HG02852 (cell line): ENCODE measurements at regions not wholly inside any gene's neighbourhood (a gene's known extent, or its start where the extent isn't known, plus 50 kb on each side); places are given as distances from the start of the nearest gene placed in this dataset.

Experiments
- ATAC-seq: cut with Tn5 transposase; IDR thresholded peaks from one replicate; pipeline ENCODE4 v1.9.1; 2021; ENCODE audit warnings: mild to moderate bottlenecking, moderate library complexity; ENCODE audit not compliant: unreplicated experiment

DNA sequence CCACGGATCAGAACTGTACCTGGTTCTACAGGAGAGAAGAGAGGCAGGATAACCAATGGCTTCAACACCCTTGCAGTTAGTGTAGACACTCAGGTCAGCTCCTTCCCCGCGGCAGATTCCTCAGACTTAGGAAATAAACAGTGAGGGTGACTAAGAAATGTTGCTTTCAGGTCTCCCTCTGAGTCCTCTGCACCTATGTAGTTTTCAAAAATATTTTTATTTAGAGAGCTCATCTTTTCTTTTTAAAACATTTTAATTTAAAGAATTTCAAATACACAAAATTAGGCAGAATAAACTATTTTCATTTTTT, 195.2 kb downstream of the KLF12 start:
- no peak for ATAC-seq

GRCh38 chr13:73938372-73939070, 195.7 kb downstream of the KLF12 start:
- ATAC-seq, result no peak

GRCh38 chr13:73937441-73937840, 196.8 kb downstream of the KLF12 start:
- no peak for ATAC-seq

DNA sequence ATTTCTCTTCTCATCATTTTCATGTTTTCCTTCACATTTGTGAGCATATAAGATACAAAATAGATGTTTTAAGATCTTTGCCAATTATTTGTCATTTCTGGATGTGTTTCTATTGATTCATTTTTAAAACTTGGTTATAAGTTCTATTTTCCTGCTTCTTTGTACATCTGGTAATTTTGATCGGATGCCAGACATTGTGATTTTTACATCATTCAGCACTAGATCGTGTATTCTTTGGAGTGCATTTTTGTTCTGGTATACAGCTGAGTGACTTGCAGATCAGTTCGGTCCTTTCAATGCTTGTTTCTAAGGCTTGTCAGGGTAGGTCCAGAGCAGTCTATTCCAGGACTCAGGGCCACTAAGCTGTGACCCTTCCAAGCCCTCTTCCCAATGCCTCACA, 198.2 kb downstream of the KLF12 start:
- no peak for ATAC-seq

DNA sequence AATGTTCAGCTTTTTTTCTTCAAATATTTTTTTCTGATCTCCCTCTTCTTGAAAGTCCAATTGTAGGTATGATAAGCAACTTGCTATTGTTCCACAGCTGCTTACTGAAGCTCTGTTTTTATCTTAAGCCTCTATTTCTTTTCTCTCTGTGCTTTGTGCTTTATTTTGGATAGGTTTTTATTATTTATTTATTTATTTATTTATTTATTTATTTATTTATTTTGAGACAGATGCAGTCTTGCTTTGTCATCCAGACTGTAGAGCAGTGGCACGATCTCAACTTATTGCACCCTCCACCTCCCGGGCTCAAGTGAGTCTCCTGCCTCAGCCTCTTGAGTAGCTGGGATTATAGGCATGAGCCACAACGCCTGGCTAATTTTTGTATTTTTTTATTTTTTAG, 199.4 kb downstream of the KLF12 start:
- ATAC-seq, result no peak

DNA sequence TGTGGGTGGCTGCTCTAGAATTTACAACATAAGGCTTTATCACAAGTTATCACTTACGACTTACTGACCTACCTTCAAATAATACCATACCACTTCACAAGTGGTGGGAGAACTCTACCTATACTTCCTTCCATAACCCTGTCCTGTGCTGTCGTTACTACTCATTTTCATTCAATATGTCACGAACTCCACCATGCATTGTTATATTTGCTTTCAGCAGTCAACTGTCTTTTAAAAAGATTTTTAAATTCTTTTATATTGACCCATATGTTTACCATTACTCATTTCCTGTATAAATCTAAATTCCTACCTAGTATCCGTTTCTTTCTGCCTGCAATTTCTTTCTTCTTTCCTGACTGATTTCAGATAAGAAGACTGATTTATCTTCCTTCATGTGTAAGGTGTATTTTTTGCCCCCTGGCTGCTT, 200.0 kb downstream of the KLF12 start:
- no peak for ATAC-seq

DNA sequence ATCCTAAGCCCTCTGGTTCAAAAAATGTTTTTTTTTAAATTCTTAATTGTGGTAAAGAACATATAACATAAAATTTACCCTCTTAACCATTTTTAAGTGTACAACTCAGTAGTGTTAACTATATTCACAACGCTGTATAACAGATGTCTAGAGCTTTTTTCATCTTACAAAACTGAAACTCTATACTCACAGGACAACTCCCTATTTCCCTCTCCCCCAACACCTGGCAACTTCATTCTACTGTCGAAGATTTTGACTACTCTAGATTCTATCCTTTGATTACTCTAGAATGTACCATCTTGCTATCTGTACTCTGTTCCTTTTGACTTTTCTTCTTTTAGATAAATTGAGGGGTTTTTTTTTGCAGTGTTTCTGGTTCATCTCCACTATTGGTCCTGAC, 200.4 kb downstream of the KLF12 start:
- ATAC-seq, result no peak

- no peak for ATAC-seq
Measured at GRCh38 chr13:73932091-73932490, 202.1 kb downstream of the KLF12 start.

DNA sequence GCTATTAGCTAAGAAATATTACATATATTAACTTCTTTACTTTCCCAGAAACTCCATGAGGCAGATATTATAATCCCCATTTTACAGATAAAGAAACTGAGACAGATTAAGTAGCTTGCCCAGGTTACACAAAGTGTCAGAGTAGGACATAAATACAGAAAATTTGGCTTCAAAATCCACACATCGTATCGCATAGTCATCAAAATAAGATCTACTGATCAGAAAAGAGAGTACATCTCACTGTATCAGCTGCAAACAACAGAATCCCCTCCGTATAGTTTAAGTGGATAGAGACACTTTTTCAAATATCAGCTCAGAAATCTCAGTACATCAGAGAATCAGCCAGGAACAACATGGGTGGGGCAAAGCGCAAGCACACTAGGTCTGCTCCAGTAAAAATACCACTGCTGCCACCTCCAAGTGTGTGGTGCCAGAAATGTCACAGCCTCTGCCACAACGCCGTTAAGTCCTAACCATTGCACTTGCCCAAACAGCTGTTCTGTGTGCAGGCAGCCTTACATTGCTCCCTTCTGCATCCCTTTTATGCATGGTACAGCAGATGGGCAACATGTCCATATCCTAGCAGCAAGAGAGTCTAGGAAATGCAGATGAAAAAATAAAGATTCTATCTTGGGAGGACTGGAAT, 204.8 kb downstream of the KLF12 start:
- ATAC-seq, result no peak

DNA sequence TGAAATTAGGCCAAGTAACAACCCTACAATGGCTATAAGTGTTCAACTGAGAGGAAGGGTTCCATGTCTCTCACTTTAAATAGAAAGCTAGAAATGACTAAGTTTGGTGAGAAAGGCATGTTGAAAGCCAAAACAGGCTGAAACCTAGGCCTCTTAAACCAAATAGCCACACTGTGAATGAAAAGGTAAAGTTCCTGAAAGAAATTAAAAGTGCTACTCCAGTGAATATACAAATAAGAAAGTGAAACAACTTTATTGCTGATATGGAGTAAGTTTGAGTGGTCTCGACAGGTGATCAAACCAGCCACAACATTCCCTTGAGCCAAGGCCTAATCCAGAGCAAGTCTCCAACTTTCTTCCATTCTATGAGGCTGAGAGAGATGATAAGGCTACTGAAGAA, 209.6 kb downstream of the KLF12 start:
- ATAC-seq, result peak; percentile 98

GRCh38 chr13:73922493-73923393, 211.5 kb downstream of the KLF12 start:
- ATAC-seq, result no peak

DNA sequence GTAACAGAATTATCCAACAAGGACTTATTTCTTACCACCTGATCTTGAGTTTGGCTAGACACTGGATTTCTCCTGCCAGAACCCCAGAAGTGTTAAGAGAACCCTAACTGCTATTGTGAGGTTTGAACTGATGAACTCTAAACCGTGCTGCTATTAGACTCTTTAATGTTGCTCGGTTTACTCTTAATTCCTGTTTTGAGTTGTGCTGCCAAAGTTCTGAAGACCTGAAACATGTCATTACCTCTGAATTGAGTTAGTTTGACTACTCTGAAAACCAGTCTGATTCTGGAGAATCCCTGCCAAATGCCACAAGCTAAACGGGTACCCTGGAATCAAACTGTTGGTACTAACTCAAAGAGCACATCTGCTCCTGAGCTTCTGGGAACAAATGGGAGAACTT, 215.5 kb downstream of the KLF12 start:
- ATAC-seq, result no peak

DNA sequence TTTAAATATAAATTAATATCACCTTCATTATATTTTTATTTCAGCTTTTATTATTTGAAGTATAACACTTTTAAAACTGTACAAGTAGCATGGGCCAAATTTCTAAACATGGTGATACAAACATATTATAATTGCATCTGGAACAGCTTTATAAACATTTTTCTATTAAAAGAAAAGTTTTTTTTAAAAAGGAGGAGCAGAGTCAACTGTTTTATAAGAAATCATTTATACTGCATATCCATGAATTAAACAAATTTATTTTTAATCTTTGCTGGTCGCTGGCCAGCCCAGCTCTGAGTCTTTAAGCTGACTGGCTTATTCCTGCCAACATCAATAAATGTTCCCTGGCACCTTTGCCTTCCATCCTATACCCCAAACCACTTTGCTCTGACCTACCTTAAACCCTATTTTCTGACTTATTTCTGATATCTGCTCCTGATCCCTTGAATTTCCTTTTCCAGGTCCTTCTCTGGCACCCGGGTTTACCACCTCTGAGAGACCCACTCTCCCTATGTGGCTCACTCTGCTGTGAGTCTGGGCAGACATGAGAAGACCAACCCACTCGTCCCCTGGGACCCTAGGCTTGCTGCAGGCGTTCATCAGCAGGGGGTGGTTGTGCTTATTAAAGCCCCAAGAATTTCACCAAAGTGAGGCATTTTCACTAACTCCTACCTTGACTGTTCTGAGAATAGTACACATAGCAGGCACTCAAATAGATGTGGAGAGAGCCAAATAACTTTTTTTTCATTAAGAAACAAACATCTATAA, 220.3 kb downstream of the KLF12 start:
- ATAC-seq, result no peak

GRCh38 chr13:73913079-73913740, 221.0 kb downstream of the KLF12 start:
- no peak for ATAC-seq

DNA sequence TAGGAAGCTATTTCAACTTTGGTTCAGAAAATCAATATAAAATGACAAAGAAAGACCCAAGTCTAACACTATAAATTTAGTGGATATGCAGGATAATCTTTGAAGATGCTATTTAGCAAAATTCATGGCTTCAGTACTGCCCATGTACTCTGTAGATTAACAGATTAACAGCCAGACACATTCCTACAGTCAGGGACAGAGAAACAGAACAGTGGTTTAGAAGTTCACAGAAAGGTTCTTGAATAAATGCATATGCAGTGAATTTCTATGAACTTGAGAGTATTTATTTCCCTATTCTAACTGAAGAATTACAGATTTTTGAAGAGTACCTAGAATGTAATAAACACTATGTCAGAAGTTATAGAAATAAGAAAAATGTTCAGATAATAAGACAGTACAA, 222.8 kb downstream of the KLF12 start:
- ATAC-seq, result no peak

DNA sequence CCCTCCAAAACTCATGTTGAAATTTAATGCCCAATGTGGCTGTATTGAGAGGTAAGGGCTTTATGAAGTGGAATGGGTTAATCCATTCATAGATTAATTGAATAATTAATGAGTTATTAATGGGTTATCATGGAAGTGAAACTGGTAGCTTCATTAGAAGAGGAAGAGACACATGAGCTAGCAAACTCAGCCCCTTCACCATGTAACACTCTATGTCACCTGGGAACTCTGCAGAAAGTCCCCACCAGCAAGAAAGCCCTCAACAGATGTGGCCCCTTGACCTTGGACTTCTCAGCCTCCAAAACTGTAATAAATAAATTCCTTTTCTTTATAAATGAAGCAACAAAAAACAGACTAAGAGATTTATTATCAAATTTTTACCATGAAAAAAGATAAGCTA, 223.5 kb downstream of the KLF12 start:
- no peak for ATAC-seq

- ATAC-seq, result no peak
Measured at GRCh38 chr13:73908809-73909208, 225.4 kb downstream of the KLF12 start.

GRCh38 chr13:73904625-73905024, 229.6 kb downstream of the KLF12 start:
- ATAC-seq, result no peak

DNA sequence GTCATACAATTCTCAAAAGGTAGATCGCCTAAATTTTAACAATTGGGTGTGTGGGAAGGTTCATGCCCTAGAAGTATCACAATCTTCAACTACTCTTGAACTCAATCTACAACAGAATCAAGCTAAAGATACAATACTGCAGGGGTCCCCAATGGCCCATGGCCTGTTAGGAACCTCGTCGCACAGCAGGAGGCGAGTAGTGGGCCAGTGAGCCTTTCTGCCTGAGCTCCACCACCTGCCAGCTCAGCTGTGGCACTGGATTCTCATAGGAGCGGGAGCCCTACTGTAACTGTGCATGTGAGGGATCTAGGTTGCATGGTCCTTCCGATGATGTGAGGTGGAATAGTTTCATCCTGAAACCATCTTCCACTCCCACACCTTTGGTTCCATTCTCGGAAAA, 230.6 kb downstream of the KLF12 start:
- no peak for ATAC-seq

DNA sequence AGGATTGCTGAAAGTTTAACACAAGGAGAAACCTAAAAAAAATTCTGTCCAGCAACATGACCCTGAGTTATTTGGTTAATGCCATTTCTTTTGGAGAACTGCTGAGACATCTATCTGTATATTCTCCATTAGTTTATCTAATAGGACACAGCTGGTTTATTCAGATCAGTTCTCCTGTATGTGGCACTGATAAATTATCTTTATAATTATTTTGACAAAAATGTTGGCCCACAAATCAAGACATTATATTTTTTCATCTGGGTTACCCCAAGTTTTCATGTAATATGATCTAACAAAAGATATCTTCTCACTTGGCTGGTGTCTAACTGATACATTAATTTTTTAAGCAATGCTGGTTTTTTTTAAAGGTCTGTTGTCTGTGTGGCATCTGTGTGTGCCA, 231.4 kb downstream of the KLF12 start:
- no peak for ATAC-seq

DNA sequence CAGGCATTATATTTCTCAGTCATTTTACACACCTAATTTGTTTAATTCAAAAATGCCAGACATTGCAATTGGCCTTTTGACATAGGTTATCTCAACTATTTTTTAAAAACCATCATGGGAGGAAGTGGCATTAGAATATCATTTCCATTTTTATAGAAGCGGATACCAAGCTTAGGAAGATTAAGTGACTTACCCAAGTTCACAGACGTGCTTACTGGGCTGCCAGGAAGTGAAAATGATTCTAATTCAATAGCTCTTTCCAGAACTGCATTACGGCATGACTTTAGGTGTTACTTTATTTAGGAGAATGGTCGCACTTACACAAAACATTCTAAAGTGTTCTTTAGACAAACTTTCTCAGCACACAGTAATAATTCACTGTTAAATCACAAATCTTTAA, 231.9 kb downstream of the KLF12 start:
- ATAC-seq, result no peak
